ENCODE measurements at regions not wholly inside any gene's neighbourhood (a gene's known extent, or its start where the extent isn't known, plus 50 kb on each side); places are given as distances from the start of the nearest gene placed in this dataset.
"Not testable (repeated sequence)": the region's sequence is repeated elsewhere in the genome, so short reads cannot be mapped to it uniquely, and the experiment has no call there.

GRCh38 chr12:25706646-25707045, 153.6 kb upstream of the LMNTD1 start:
- not testable (repeated sequence) for TF ChIP-seq CTCF, POLR2A, POLR2AphosphoS5, EP300 (IDR thresholded peaks at IDR 0.05)
